ENCODE measurements at regions not wholly inside any gene's neighbourhood (a gene's known extent, or its start where the extent isn't known, plus 50 kb on each side); places are given as distances from the start of the nearest gene placed in this dataset.

DNA sequence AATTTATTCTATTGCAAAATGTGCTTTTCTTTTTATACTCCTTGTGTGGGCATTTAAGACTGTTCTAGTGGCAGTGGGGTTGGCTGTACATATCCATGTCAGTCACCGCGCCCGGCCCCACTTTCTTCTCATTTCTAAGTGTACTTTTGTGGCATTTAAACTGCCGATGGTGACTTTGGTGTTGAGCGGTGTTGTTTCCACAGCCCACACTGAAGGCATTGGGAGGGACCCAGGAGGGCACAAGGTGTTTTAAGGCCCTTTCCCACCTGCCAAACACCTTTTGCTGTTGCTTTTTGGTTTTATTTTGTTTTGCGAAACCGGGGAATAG lies 369.7 kb downstream of the MTX2 start:
- no peak for TF ChIP-seq CTCF (IDR thresholded peaks at IDR 0.05; ENCODE audit: low read depth, low read length, missing input control)
- TF ChIP-seq RAD21 (IDR thresholded peaks at IDR 0.05) = no peak
- TF ChIP-seq EGR1 (IDR thresholded peaks at IDR 0.05; ENCODE audit: low read depth in 2 of 2) = no peak
- no peak for TF ChIP-seq TAF1 (conservative IDR thresholded peaks at IDR 0.05)
- TF ChIP-seq GABPA (IDR thresholded peaks at IDR 0.05 in 1 of 2, conservative IDR thresholded peaks at IDR 0.05 in 1 of 2) = no peak
